GM23338 (cell line): ENCODE measurements at regions not wholly inside any gene's neighbourhood (a gene's known extent, or its start where the extent isn't known, plus 50 kb on each side); places are given as distances from the start of the nearest gene placed in this dataset.

Source experiments
- CREB1 ChIP-seq: fragments of 250-450 bp; sonication (Bioruptor Pico); IDR thresholded peaks from 2 replicates; pipeline ENCODE4 v1.5.0; 2020; ENCODE audit warnings: low read depth, mild to moderate bottlenecking, moderate library complexity
- EZH2 ChIP-seq: fragments of 200-600 bp; sonication (generic); IDR thresholded peaks from one replicate; pipeline ENCODE4 v1.8.0; 2017; ENCODE audit warnings: antibody characterized with exemption, mild to moderate bottlenecking, low read depth; ENCODE audit not compliant: unreplicated experiment
- EZH2phosphoT487 ChIP-seq: fragments of 200-600 bp; sonication (generic); IDR thresholded peaks from one replicate; pipeline ENCODE4 v1.8.1; 2018; ENCODE audit warnings: antibody characterized with exemption; ENCODE audit not compliant: unreplicated experiment
- NANOG ChIP-seq: IDR thresholded peaks from 2 replicates; pipeline ENCODE4 v1.6.1; 2016; ENCODE audit warnings: antibody characterized with exemption, borderline replicate concordance
- POLR2AphosphoS5 ChIP-seq: IDR thresholded peaks from 2 replicates; pipeline ENCODE4 v1.6.1; 2016; ENCODE audit warnings: antibody characterized with exemption, low read depth
- STAT1 ChIP-seq: IDR thresholded peaks from one replicate; pipeline ENCODE4 v1.6.1; 2016; ENCODE audit warnings: antibody characterized with exemption; ENCODE audit not compliant: unreplicated experiment
- ZNF331 ChIP-seq: fragments of 250-450 bp; sonication (Bioruptor Pico); IDR thresholded peaks from 2 replicates; pipeline ENCODE4 v1.5.0; 2020; ENCODE audit warnings: low read depth, mild to moderate bottlenecking, moderate library complexity
- TF ChIP-seq, protein P1 (sequence below), 2 experiments: fragments of 200-600 bp in 1 of 2; sonication (generic) in 1 of 2; conservative IDR thresholded peaks; 2 replicates each; pipeline versions ENCODE4 v1.5.1 to v1.6.1; 2016 to 2017; ENCODE audit warnings: antibody characterized with exemption in 2 of 2, low read depth in 2 of 2, mild to moderate bottlenecking in 2 of 2, moderate library complexity in 1 of 2
- TF ChIP-seq, protein P2 (sequence below): IDR thresholded peaks from one replicate; pipeline ENCODE4 v1.6.1; 2018; ENCODE audit warnings: antibody characterized with exemption; ENCODE audit not compliant: unreplicated experiment

DNA sequence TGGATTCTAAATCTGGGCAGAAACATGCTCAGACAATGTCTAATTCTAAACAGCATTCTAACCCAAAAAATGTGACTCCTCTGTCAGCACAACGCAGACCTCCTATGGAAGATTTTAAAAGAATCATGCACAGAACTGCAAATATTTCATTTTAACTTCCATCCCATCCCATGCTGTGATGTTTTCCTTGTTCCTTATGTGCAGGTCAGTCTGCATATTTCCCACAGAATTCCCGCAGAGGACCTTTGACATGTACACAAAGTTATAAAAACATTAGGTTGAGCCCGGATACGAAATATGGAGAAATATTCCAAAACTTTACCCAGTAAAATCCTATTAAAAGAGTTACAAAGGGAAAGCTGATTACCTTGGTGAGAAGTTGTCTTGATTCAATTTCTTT lies 467.1 kb upstream of the EPHA7 start:
- TF ChIP-seq, protein P1, sequence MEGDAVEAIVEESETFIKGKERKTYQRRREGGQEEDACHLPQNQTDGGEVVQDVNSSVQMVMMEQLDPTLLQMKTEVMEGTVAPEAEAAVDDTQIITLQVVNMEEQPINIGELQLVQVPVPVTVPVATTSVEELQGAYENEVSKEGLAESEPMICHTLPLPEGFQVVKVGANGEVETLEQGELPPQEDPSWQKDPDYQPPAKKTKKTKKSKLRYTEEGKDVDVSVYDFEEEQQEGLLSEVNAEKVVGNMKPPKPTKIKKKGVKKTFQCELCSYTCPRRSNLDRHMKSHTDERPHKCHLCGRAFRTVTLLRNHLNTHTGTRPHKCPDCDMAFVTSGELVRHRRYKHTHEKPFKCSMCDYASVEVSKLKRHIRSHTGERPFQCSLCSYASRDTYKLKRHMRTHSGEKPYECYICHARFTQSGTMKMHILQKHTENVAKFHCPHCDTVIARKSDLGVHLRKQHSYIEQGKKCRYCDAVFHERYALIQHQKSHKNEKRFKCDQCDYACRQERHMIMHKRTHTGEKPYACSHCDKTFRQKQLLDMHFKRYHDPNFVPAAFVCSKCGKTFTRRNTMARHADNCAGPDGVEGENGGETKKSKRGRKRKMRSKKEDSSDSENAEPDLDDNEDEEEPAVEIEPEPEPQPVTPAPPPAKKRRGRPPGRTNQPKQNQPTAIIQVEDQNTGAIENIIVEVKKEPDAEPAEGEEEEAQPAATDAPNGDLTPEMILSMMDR (conservative IDR thresholded peaks at IDR 0.05; ENCODE audit: low read depth in 2 of 2) = no peak
- no peak for TF ChIP-seq CREB1 (CRISPR knock-in tag)
- TF ChIP-seq, protein P2, sequence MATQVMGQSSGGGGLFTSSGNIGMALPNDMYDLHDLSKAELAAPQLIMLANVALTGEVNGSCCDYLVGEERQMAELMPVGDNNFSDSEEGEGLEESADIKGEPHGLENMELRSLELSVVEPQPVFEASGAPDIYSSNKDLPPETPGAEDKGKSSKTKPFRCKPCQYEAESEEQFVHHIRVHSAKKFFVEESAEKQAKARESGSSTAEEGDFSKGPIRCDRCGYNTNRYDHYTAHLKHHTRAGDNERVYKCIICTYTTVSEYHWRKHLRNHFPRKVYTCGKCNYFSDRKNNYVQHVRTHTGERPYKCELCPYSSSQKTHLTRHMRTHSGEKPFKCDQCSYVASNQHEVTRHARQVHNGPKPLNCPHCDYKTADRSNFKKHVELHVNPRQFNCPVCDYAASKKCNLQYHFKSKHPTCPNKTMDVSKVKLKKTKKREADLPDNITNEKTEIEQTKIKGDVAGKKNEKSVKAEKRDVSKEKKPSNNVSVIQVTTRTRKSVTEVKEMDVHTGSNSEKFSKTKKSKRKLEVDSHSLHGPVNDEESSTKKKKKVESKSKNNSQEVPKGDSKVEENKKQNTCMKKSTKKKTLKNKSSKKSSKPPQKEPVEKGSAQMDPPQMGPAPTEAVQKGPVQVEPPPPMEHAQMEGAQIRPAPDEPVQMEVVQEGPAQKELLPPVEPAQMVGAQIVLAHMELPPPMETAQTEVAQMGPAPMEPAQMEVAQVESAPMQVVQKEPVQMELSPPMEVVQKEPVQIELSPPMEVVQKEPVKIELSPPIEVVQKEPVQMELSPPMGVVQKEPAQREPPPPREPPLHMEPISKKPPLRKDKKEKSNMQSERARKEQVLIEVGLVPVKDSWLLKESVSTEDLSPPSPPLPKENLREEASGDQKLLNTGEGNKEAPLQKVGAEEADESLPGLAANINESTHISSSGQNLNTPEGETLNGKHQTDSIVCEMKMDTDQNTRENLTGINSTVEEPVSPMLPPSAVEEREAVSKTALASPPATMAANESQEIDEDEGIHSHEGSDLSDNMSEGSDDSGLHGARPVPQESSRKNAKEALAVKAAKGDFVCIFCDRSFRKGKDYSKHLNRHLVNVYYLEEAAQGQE = no peak
- TF ChIP-seq EZH2phosphoT487 = no peak
- no peak for TF ChIP-seq EZH2
- TF ChIP-seq STAT1 = no peak
- TF ChIP-seq POLR2AphosphoS5 = no peak
- no peak for TF ChIP-seq NANOG
- no peak for TF ChIP-seq ZNF331 (CRISPR knock-in tag)
